Fibroblast of peridontal ligament (primary cell): ENCODE measurements at regions not wholly inside any gene's neighbourhood (a gene's known extent, or its start where the extent isn't known, plus 50 kb on each side); places are given as distances from the start of the nearest gene placed in this dataset.
A peak's percentile ranks its signal among the peaks of the same experiment; 100 is the strongest.

Source experiments
- DNase-seq: peaks from one replicate; pipeline ENCODE4 v3.0.0-alpha.2; 2010; ENCODE audit errors: extremely low read depth

GRCh38 chr5:62719061-62719720 lies 140.6 kb downstream of the LRRC70 start:
- no peak for DNase-seq

DNA sequence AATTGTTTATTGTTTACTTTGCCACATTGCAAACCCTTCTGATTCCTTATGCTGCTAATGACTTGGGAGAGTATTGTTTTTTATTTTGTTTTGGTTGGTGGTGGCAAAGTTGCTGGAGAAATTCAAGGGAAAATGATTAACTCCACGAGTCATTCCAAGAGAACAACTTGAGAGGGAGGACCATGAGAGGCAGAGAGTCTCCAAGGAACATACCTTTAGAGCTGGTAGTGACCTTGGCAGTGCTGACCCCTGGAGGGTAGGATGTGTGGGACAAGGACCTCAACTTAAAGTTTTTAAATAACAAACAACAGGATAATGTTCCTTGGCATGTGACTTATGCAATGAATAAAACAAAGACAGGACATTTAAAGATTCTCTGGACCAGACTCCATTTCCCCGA lies 139.7 kb downstream of the LRRC70 start:
- DNase-seq, result no peak

GRCh38 chr5:62717301-62717933 lies 138.8 kb downstream of the LRRC70 start:
- DNase-seq, result no peak

DNA sequence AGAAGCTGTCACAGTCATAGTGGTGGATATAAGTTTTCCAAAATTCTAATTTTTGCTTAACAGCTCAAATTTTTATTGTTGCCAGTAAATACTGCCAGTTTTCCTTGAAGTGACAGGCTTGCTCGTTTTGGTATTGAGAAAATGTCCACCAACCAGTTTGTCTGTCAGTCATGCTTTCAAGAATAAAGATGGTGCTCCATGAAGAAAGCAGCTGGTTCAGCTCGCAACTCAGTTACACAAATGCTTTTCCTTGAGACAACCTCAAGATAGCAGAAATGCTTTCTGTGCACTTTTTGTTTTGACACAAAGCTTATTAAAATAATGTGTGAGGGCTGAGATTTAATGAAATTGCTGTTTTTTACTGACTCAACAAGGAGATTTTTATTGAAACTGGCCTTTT lies 135.7 kb downstream of the LRRC70 start:
- DNase-seq, result no peak

GRCh38 chr5:62708481-62709325 lies 130.1 kb downstream of the LRRC70 start:
- DNase-seq, result no peak

- DNase-seq, result no peak
Observed at GRCh38 chr5:62707563-62707962, 128.9 kb downstream of the LRRC70 start.

GRCh38 chr5:62707131-62707530 lies 128.5 kb downstream of the LRRC70 start:
- no peak for DNase-seq

DNA sequence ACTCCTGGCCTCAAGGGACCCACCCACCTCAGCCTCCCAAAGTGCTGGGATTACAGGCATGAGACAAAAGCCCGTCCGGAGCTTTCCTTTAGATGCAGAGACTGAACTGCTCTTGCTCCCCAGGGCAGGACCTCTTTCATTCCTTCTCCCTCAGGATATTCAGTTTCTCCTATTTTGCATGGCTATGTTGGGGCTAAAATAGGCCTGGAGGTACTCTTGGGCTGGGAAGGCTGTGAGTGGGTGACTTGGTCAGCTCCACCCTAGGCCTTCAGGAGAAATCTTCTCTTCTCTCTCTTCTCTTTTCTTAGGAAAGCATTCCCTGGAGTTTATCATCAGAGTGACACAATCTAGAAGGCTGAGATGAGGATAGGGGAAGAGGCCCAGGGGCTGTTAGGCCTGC lies 126.4 kb downstream of the LRRC70 start:
- DNase-seq, result no peak

DNA sequence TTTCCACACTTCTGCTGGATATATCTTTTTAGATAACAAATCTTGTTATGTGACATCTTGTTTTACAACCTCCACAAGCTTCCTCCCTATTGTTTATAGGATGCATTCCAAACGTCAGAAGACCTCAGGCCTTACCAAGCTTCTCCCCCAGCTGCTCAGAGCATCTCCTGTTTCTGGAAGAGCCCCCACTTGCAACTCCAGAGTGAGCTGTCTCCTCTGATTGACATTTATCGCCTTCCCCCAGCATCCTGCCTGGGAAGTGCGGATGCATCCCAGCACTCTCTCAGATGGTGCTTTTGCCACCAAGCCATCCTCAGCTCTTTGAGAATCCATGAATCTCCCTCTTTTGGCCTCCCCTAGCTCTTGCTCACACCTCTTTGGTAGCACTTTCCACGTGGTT lies 123.5 kb downstream of the LRRC70 start:
- DNase-seq, result no peak

GRCh38 chr5:62701036-62701435 lies 122.4 kb downstream of the LRRC70 start:
- DNase-seq, result no peak

DNA sequence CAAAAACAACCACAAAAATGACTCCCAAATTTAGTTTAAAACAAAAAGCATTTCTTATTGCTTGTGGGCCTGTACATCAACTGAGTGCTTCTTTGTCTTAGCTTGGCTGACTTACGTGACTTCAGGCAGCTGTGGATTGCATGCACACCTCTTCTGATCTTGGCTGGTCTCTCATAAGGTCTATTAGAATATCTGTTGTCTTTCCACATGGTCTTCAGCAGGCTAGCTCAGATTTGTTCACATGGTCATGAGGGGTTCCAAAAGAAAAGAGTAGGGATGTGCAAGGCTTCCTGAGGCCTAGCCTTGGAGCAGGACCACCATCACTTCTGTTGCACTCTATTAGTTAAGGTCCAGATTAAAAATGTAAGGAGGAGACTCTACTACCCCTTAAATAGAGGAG lies 120.1 kb downstream of the LRRC70 start:
- no peak for DNase-seq

- DNase-seq, result no peak
Observed at GRCh38 chr5:62695274-62695673, 116.7 kb downstream of the LRRC70 start.

- no peak for DNase-seq
Observed at GRCh38 chr5:62692946-62693713, 114.5 kb downstream of the LRRC70 start.

GRCh38 chr5:62691946-62692345 lies 113.3 kb downstream of the LRRC70 start:
- no peak for DNase-seq

GRCh38 chr5:62690421-62690820 lies 111.8 kb downstream of the LRRC70 start:
- DNase-seq, result no peak

DNA sequence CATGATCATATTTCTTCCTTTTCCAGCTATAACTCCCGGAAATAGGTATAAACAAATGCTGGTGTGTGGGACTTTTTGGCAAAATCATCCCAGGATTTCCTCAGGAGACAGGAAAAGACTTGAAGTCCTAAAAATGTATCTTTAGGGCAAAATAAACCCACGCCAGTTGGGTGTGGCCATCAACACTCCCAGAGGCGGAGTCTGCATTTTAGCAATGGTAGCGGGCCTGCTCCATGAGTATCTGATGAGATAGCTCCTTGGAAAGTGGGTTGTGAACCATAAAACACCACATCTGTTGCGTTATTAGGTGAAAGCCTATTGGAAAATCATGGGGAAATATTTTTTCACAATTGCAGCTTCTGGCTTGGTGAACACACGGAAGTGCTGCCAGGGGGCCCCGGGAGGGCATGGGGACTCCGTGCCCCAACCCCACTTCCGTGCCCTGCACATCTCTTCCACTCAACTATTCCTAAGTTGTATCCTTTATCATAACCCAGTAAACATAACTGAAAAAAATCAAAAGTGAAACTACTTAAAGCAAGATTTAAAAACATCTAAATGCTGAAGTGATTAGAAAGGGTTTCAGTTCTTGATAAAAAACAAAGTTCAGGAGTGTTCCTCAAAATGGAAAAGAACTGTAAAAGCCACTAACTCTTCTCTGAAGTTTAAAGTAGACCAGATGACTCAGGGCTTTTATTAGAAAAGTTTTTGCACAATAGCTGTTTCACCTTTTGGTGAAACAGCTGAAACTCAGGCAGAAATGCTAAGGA lies 111.2 kb downstream of the LRRC70 start:
- DNase-seq, result peak; percentile 9

DNA sequence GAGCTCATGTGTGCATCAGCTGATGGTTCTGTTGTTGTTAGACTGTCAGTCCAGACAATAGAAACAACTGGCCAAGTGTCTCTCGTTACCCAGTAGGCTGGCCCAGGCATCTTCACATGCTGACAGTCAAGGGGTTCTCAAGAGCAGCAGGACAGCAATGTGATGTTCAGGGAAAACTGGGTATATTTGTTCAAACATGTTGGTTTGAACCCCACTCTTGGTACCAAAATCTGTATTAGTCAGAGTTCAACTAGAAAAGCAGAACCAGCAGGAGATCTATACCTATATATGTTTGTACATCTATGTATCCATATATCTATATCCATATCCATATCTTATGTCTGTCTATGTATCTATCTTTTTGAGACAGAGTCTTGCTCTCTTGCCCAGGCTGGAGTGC lies 108.1 kb downstream of the LRRC70 start:
- no peak for DNase-seq

DNA sequence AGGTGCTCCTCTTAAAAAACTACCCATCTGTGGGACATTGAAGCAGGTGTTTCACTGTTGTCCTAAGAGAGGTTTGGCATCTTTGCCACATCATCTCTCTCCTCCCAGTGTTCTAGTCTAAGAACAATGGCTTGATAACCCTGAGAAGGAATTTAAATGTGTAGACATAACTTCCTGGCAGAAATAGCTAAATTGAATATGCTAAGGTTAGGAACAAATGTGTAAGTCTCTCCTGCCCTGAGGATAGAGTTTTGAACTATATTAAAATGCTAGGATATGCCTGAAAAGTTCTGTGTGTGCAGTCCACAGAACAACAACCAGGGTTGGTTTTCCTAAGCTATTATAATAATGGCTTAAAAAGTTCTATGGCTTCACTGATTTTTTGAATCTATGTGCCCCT lies 106.6 kb downstream of the LRRC70 start:
- DNase-seq, result no peak

DNA sequence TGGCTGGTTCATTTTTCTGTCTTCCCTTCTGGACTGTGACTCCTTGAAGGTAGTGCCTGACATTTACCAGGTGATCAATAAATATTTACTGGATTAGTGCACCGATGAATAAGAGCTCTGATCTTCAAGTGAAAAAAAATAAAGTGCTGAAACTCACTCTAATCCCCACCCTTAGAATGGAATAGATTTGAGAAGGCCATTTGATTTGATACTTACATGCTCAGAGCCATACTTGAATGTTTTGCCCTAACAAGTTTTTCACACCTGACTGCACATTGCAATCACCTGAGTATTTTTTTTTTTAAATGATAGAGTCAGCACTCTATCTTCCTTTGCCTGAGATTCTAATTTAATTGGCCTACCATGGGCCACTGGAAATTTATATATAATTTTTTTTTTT lies 105.7 kb downstream of the LRRC70 start:
- DNase-seq, result no peak

GRCh38 chr5:62682059-62682458 lies 103.4 kb downstream of the LRRC70 start:
- DNase-seq, result no peak

- DNase-seq, result no peak
Observed at GRCh38 chr5:62681117-62681850, 102.7 kb downstream of the LRRC70 start.
